HEK293 (cell line): ENCODE measurements at regions not wholly inside any gene's neighbourhood (a gene's known extent, or its start where the extent isn't known, plus 50 kb on each side); places are given as distances from the start of the nearest gene placed in this dataset.

Experiments
- CTCF ChIA-PET: fragments of 350-600 bp; formaldehyde crosslinking; extraction: SDS; loops from one replicate; lab custom pipeline; 2021; ENCODE audit warnings: antibody characterized with exemption; lab: Yijun Ruan, JAX
- POLR2A ChIA-PET: fragments of 300-600 bp; formaldehyde crosslinking; extraction: SDS; loops from one replicate; lab custom pipeline; 2020; ENCODE audit warnings: antibody characterized with exemption, inconsistent platforms; lab: Yijun Ruan, JAX
- H3K27ac ChIP-seq: fragments of 200-500 bp; sonication (Bioruptor generic); 2 replicates; pipeline ENCODE4 v1.5.1; 2014; ENCODE audit warnings: low read depth, low read length, control low read depth, inconsistent platforms; ENCODE audit errors: extremely low read depth
- H3K36me3 ChIP-seq, 2 experiments: fragments of 200-500 bp in 1 of 2; sonication (Bioruptor generic) in 1 of 2; 1 replicate in 1 of 2; 2 replicates in 1 of 2; pipeline ENCODE4 v1.5.1; 2014 to 2017; ENCODE audit warnings: inconsistent platforms in 2 of 2, low read length in 2 of 2; ENCODE audit not compliant: control insufficient read depth in 2 of 2, insufficient read depth in 1 of 2
- H3K4me1 ChIP-seq: fragments of 200-500 bp; sonication (Bioruptor generic); 2 replicates; pipeline ENCODE4 v1.5.1; 2014; ENCODE audit warnings: mild to moderate bottlenecking, low read length, inconsistent platforms; ENCODE audit not compliant: control insufficient read depth, insufficient read depth
- H3K4me3 ChIP-seq: 2 replicates; pipeline ENCODE4 v1.5.1; 2011; ENCODE audit warnings: low read depth, mild to moderate bottlenecking, control low read depth, low read length, moderate library complexity
- H3K9me3 ChIP-seq: fragments of 200-500 bp; sonication (Bioruptor generic); 2 replicates; pipeline ENCODE4 v1.5.1; 2014; ENCODE audit warnings: low read depth, low read length, inconsistent platforms; ENCODE audit not compliant: control insufficient read depth, insufficient read depth
- BCL11B ChIP-seq: fragments of 450-650 bp; formaldehyde crosslinking; IDR thresholded peaks from 2 replicates; pipeline ENCODE4 v1.5.1; 2016; ENCODE audit warnings: low read depth, missing biosample characterization, missing genetic modification characterization
- FEZF1 ChIP-seq: fragments of 450-650 bp; formaldehyde crosslinking; IDR thresholded peaks from 2 replicates; pipeline ENCODE4 v1.5.1; 2016; ENCODE audit warnings: missing biosample characterization, missing genetic modification characterization
- KLF10 ChIP-seq: fragments of 450-650 bp; IDR thresholded peaks from 2 replicates; pipeline ENCODE4 v1.5.1; 2018; ENCODE audit warnings: missing biosample characterization, mild to moderate bottlenecking, missing genetic modification characterization
- KLF9 ChIP-seq: fragments of 450-650 bp; formaldehyde crosslinking; IDR thresholded peaks from 2 replicates; pipeline ENCODE4 v1.5.1; 2016; ENCODE audit warnings: missing biosample characterization, missing genetic modification characterization, low read depth
- ZNF274 ChIP-seq, 2 experiments: fragments of 200-500 bp in 1 of 2; fragments of 450-650 bp in 1 of 2; sonication (Bioruptor generic) in 1 of 2; formaldehyde crosslinking in 1 of 2; IDR thresholded peaks; 2 replicates each; pipeline versions ENCODE4 v1.5.1 to v1.6.1; 2014 to 2016; ENCODE audit warnings: borderline replicate concordance in 1 of 2, inconsistent platforms in 1 of 2, low read length in 1 of 2, missing biosample characterization in 1 of 2, missing genetic modification characterization in 1 of 2
- ZNF302 ChIP-seq: fragments of 450-650 bp; formaldehyde crosslinking; IDR thresholded peaks from 2 replicates; pipeline ENCODE4 v1.5.1; 2016; ENCODE audit warnings: missing biosample characterization, missing genetic modification characterization, low read depth
- ZNF350 ChIP-seq: fragments of 450-650 bp; formaldehyde crosslinking; IDR thresholded peaks from 2 replicates; pipeline ENCODE4 v1.5.0; 2017; ENCODE audit warnings: missing biosample characterization, mild to moderate bottlenecking, missing genetic modification characterization
- ZNF501 ChIP-seq: fragments of 450-650 bp; formaldehyde crosslinking; IDR thresholded peaks from 2 replicates; pipeline ENCODE4 v1.5.1; 2016; ENCODE audit warnings: missing biosample characterization, missing genetic modification characterization
- ZNF560 ChIP-seq: fragments of 450-650 bp; formaldehyde crosslinking; IDR thresholded peaks from 2 replicates; pipeline ENCODE4 v1.5.1; 2017; ENCODE audit warnings: missing biosample characterization, missing genetic modification characterization, borderline replicate concordance
- ZNF561 ChIP-seq: fragments of 450-650 bp; IDR thresholded peaks from 2 replicates; pipeline ENCODE4 v1.5.1; 2018; ENCODE audit warnings: missing biosample characterization, missing genetic modification characterization, borderline replicate concordance
- TF ChIP-seq, protein P1 (sequence below): fragments of 450-650 bp; formaldehyde crosslinking; IDR thresholded peaks from 2 replicates; pipeline ENCODE4 v1.5.1; 2016; ENCODE audit warnings: missing biosample characterization, missing genetic modification characterization, low read depth
- TF ChIP-seq, protein P2 (sequence below): fragments of 450-650 bp; formaldehyde crosslinking; optimal IDR thresholded peaks from 2 replicates; pipeline ENCODE3; 2016; ENCODE audit warnings: missing biosample characterization, mild to moderate bottlenecking, missing genetic modification characterization
- TF ChIP-seq, protein P3 (sequence below): fragments of 450-650 bp; formaldehyde crosslinking; IDR thresholded peaks from 2 replicates; pipeline ENCODE4 v1.5.1; 2017; ENCODE audit warnings: missing biosample characterization, missing genetic modification characterization
- TF ChIP-seq, protein P4 (sequence below): fragments of 450-650 bp; formaldehyde crosslinking; IDR thresholded peaks from 2 replicates; pipeline ENCODE4 v1.5.1; 2017; ENCODE audit warnings: missing biosample characterization, missing genetic modification characterization
- TF ChIP-seq, protein P5 (sequence below): fragments of 450-650 bp; formaldehyde crosslinking; conservative IDR thresholded peaks from 2 replicates; pipeline ENCODE4 v1.5.1; 2016; ENCODE audit warnings: low read depth, missing biosample characterization, missing genetic modification characterization
- TF ChIP-seq, protein P6 (sequence below): fragments of 450-650 bp; formaldehyde crosslinking; IDR thresholded peaks from 2 replicates; pipeline ENCODE4 v1.5.0; 2017; ENCODE audit warnings: missing biosample characterization, missing genetic modification characterization, borderline replicate concordance

DNA sequence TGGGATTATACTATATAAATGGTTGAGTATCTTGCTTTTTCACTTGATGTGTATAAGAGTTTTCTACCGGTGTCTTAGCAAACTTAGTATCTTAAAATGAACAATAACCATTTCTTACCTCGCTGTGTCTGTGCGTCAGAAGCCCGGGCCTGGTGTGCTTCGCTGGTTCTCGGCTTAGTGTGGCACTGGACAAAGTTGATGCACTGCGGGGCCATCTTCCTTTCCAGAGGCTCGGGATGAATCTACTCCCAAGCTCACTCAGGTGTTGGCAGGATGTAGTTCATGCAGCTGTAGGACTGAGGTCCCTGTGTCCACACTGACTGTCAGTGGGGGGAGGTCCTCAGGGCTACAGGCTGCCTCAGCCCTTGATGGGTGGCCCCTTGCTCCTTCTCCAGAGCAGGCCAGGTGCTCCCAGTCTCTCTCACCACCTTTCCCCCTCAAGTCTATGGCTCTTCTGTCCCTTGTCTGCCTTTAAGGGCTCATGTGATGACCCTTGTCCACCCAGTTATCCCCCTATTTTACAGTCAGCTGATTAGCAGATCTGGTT lies 227.8 kb downstream of the GLRX3 start (continued):
- TF ChIP-seq ZNF501 (tag by site-specific recombination): no peak
- TF ChIP-seq, protein P1, sequence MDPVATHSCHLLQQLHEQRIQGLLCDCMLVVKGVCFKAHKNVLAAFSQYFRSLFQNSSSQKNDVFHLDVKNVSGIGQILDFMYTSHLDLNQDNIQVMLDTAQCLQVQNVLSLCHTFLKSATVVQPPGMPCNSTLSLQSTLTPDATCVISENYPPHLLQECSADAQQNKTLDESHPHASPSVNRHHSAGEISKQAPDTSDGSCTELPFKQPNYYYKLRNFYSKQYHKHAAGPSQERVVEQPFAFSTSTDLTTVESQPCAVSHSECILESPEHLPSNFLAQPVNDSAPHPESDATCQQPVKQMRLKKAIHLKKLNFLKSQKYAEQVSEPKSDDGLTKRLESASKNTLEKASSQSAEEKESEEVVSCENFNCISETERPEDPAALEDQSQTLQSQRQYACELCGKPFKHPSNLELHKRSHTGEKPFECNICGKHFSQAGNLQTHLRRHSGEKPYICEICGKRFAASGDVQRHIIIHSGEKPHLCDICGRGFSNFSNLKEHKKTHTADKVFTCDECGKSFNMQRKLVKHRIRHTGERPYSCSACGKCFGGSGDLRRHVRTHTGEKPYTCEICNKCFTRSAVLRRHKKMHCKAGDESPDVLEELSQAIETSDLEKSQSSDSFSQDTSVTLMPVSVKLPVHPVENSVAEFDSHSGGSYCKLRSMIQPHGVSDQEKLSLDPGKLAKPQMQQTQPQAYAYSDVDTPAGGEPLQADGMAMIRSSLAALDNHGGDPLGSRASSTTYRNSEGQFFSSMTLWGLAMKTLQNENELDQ (tag by site-specific recombination): no peak
- TF ChIP-seq, protein P2, sequence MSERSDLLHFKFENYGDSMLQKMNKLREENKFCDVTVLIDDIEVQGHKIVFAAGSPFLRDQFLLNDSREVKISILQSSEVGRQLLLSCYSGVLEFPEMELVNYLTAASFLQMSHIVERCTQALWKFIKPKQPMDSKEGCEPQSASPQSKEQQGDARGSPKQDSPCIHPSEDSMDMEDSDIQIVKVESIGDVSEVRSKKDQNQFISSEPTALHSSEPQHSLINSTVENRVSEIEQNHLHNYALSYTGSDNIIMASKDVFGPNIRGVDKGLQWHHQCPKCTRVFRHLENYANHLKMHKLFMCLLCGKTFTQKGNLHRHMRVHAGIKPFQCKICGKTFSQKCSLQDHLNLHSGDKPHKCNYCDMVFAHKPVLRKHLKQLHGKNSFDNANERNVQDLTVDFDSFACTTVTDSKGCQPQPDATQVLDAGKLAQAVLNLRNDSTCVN: no peak
- no peak for TF ChIP-seq KLF9 (tag by site-specific recombination)

DNA sequence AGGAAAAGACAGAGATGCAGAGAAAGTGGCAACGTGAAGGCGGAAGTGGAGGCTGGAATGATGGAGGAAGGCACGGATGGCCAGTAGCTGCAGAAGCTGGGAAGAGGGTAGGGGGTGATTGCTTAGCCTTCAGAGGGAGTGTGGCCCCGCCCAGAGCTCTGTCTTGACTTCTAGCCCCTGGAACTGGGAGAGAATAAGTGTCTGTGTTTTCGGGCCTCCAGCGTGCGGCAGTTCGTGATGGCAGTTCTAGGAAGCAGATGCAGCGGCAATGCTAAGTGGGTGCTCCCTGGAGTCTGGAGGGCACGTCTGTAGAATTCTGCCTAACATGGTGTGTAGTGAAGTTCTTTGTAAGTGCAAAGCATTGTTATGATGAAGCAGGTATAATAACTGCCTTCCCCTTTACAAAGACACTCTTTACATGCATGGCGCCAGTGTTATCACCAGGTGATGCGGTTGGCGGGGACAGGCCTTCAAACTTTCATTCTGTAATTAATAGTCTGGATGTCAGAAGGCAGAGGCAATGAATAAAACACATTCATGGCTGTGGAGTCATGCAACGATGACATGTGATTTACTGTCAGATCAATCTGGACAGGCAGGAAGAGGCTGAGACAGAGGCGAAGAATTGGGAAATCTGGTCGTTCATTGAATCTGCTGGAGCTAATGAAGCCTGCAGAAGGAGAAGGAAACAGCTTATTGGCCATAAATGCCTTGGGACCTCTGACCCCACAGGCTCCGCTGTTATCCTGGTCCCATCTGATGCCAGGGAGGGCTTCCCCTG lies 228.6 kb downstream of the GLRX3 start:
- no peaks in the 10 kb centered on the region for H3K9me3 ChIP-seq
- no peak overlapping the region for H3K4me3 ChIP-seq
- CTCF ChIA-PET: no interaction called here
- no peaks in the 10 kb centered on the region for H3K4me1 ChIP-seq
- H3K36me3 ChIP-seq: no peaks in the 10 kb centered on the region
- no peak overlapping the region for H3K27ac ChIP-seq
- POLR2A ChIA-PET: no interaction called here
- no peak for TF ChIP-seq FEZF1 (tag by site-specific recombination)
- TF ChIP-seq, protein P3, sequence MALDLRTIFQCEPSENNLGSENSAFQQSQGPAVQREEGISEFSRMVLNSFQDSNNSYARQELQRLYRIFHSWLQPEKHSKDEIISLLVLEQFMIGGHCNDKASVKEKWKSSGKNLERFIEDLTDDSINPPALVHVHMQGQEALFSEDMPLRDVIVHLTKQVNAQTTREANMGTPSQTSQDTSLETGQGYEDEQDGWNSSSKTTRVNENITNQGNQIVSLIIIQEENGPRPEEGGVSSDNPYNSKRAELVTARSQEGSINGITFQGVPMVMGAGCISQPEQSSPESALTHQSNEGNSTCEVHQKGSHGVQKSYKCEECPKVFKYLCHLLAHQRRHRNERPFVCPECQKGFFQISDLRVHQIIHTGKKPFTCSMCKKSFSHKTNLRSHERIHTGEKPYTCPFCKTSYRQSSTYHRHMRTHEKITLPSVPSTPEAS (tag by site-specific recombination): no peak
- TF ChIP-seq, protein P4, sequence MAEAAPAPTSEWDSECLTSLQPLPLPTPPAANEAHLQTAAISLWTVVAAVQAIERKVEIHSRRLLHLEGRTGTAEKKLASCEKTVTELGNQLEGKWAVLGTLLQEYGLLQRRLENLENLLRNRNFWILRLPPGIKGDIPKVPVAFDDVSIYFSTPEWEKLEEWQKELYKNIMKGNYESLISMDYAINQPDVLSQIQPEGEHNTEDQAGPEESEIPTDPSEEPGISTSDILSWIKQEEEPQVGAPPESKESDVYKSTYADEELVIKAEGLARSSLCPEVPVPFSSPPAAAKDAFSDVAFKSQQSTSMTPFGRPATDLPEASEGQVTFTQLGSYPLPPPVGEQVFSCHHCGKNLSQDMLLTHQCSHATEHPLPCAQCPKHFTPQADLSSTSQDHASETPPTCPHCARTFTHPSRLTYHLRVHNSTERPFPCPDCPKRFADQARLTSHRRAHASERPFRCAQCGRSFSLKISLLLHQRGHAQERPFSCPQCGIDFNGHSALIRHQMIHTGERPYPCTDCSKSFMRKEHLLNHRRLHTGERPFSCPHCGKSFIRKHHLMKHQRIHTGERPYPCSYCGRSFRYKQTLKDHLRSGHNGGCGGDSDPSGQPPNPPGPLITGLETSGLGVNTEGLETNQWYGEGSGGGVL (tag by site-specific recombination): no peak
- TF ChIP-seq KLF10 (tag by site-specific recombination): no peak
- no peak for TF ChIP-seq ZNF560
- TF ChIP-seq ZNF561: no peak
- TF ChIP-seq, protein P5, sequence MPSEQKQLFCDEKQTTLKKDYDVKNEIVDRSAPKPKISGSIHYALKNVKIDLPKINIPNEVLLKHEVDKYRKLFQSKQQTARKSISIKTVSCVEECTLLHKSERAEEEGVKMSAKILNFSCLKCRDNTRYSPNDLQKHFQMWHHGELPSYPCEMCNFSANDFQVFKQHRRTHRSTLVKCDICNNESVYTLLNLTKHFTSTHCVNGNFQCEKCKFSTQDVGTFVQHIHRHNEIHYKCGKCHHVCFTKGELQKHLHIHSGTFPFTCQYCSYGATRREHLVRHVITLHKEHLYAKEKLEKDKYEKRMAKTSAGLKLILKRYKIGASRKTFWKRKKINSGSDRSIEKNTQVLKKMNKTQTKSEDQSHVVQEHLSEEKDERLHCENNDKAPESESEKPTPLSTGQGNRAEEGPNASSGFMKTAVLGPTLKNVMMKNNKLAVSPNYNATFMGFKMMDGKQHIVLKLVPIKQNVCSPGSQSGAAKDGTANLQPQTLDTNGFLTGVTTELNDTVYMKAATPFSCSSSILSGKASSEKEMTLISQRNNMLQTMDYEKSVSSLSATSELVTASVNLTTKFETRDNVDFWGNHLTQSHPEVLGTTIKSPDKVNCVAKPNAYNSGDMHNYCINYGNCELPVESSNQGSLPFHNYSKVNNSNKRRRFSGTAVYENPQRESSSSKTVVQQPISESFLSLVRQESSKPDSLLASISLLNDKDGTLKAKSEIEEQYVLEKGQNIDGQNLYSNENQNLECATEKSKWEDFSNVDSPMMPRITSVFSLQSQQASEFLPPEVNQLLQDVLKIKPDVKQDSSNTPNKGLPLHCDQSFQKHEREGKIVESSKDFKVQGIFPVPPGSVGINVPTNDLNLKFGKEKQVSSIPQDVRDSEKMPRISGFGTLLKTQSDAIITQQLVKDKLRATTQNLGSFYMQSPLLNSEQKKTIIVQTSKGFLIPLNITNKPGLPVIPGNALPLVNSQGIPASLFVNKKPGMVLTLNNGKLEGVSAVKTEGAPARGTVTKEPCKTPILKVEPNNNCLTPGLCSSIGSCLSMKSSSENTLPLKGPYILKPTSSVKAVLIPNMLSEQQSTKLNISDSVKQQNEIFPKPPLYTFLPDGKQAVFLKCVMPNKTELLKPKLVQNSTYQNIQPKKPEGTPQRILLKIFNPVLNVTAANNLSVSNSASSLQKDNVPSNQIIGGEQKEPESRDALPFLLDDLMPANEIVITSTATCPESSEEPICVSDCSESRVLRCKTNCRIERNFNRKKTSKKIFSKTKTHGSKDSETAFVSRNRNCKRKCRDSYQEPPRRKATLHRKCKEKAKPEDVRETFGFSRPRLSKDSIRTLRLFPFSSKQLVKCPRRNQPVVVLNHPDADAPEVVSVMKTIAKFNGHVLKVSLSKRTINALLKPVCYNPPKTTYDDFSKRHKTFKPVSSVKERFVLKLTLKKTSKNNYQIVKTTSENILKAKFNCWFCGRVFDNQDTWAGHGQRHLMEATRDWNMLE: no peak
- no peak for TF ChIP-seq ZNF350 (tag by site-specific recombination)
- TF ChIP-seq, protein P6, sequence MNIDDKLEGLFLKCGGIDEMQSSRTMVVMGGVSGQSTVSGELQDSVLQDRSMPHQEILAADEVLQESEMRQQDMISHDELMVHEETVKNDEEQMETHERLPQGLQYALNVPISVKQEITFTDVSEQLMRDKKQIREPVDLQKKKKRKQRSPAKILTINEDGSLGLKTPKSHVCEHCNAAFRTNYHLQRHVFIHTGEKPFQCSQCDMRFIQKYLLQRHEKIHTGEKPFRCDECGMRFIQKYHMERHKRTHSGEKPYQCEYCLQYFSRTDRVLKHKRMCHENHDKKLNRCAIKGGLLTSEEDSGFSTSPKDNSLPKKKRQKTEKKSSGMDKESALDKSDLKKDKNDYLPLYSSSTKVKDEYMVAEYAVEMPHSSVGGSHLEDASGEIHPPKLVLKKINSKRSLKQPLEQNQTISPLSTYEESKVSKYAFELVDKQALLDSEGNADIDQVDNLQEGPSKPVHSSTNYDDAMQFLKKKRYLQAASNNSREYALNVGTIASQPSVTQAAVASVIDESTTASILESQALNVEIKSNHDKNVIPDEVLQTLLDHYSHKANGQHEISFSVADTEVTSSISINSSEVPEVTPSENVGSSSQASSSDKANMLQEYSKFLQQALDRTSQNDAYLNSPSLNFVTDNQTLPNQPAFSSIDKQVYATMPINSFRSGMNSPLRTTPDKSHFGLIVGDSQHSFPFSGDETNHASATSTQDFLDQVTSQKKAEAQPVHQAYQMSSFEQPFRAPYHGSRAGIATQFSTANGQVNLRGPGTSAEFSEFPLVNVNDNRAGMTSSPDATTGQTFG (tag by site-specific recombination): no peak
- TF ChIP-seq BCL11B: no peak
- no peak for TF ChIP-seq ZNF302 (tag by site-specific recombination)
- no peak for TF ChIP-seq ZNF274 (IDR thresholded peaks at IDR 0.05; ENCODE audit: low read length)
- no peak for TF ChIP-seq ZNF274 (tag by site-specific recombination; IDR thresholded peaks at IDR 0.05; ENCODE audit: borderline replicate concordance)
